ENCODE measurements at regions not wholly inside any gene's neighbourhood (a gene's known extent, or its start where the extent isn't known, plus 50 kb on each side); places are given as distances from the start of the nearest gene placed in this dataset.

- POLR2A ChIA-PET = no interaction called here
- no peak for TF ChIP-seq USF2 (CRISPR knock-in tag; IDR thresholded peaks at IDR 0.05)
- H3K9me3 Mint-ChIP-seq = no peaks in the 10 kb centered on the region
- no peak overlapping the region for H3K27ac Mint-ChIP-seq
- H3K27me3 Mint-ChIP-seq (ENCODE audit: low read depth) = no peaks in the 10 kb centered on the region; the same call in 1 of the 2 replicates
- CTCF ChIA-PET = interaction anchor here (0.7 to 2.0 kb wide), 4 partner anchors 21 to 50 kb away, joined by 3 to 11 read pairs (median 6); no protein-coding TSS in a partner anchor
- ATAC-seq (no peak), DNase-seq (ENCODE audit: low spot score) (no peak)
- H3K4me3 Mint-ChIP-seq = no peak overlapping the region
- H3K36me3 Mint-ChIP-seq = no peaks in the 10 kb centered on the region
- peaks cover 19% of the 10 kb centered on the region for H3K4me1 Mint-ChIP-seq
Observed at GRCh38 chr2:9749546-9750223, 93.6 kb upstream of the TAF1B start.

GRCh38 chr2:9750224-9751215 is 92.8 kb upstream of the TAF1B start:
- H3K4me1 Mint-ChIP-seq = peaks cover 16% of the 10 kb centered on the region
- no peak overlapping the region for H3K27ac Mint-ChIP-seq
- H3K4me3 Mint-ChIP-seq = no peak overlapping the region
- H3K9me3 Mint-ChIP-seq = no peaks in the 10 kb centered on the region
- no peaks in the 10 kb centered on the region; the same call in 1 of the 2 replicates for H3K27me3 Mint-ChIP-seq (ENCODE audit: low read depth)
- ChIA-PET POLR2A (no interaction called here), CTCF (interaction anchor here (0.8 to 2.0 kb wide), 5 partner anchors 18 to 195 kb away, joined by 3 to 11 read pairs (median 5); partner anchors contain the start of gene ADAM17)
- TF ChIP-seq ZNF219 (CRISPR knock-in tag; IDR thresholded peaks at IDR 0.05; ENCODE audit: borderline replicate concordance) (no peak), SOX15 (CRISPR knock-in tag; IDR thresholded peaks at IDR 0.05) (no peak), CDX4 (CRISPR knock-in tag; IDR thresholded peaks at IDR 0.05; ENCODE audit: borderline replicate concordance) (no peak), TCF7 (CRISPR knock-in tag; IDR thresholded peaks at IDR 0.05; ENCODE audit: low read depth) (no peak), NR2C2 (CRISPR knock-in tag; IDR thresholded peaks at IDR 0.05) (no peak), E2F4 (CRISPR knock-in tag; IDR thresholded peaks at IDR 0.05; ENCODE audit: borderline replicate concordance, low read depth) (no peak), GABPB1 (CRISPR knock-in tag; IDR thresholded peaks at IDR 0.05) (no peak), AFF4 (CRISPR knock-in tag; IDR thresholded peaks at IDR 0.05; ENCODE audit: borderline replicate concordance) (no peak)
- no peak for ATAC-seq
- no peak for DNase-seq (ENCODE audit: low spot score)
- H3K36me3 Mint-ChIP-seq = no peaks in the 10 kb centered on the region

- ATAC-seq (no peak), DNase-seq (ENCODE audit: low spot score) (no peak)
- Mint-ChIP-seq H3K4me1 (peaks cover 16% of the 10 kb centered on the region), H3K27ac (no peak overlapping the region), H3K36me3 (no peaks in the 10 kb centered on the region), H3K9me3 (no peaks in the 10 kb centered on the region), H3K4me3 (no peak overlapping the region), H3K27me3 (ENCODE audit: low read depth) (no peaks in the 10 kb centered on the region; the same call in 1 of the 2 replicates)
- CTCF ChIA-PET = interaction anchor here (1.5 to 2.0 kb wide), 2 partner anchors 19 to 196 kb away, joined by 3 to 11 read pairs; partner anchors contain the start of gene ADAM17
- POLR2A ChIA-PET = no interaction called here
- TF ChIP-seq ZMAT4 (CRISPR knock-in tag; IDR thresholded peaks at IDR 0.05) (no peak), EMX1 (CRISPR knock-in tag; IDR thresholded peaks at IDR 0.05) (no peak), JUN (CRISPR knock-in tag; IDR thresholded peaks at IDR 0.05) (no peak), PREB (CRISPR knock-in tag; IDR thresholded peaks at IDR 0.05; ENCODE audit: borderline replicate concordance) (no peak), FOXK1 (CRISPR knock-in tag; IDR thresholded peaks at IDR 0.05) (no peak), TCF7 (CRISPR knock-in tag; IDR thresholded peaks at IDR 0.05; ENCODE audit: low read depth) (no peak), SOX15 (CRISPR knock-in tag; IDR thresholded peaks at IDR 0.05) (no peak), ZNF671 (CRISPR knock-in tag; IDR thresholded peaks at IDR 0.05) (no peak), ZNF138 (CRISPR knock-in tag; conservative IDR thresholded peaks at IDR 0.05) (no peak), KAT7 (CRISPR knock-in tag; IDR thresholded peaks at IDR 0.05; ENCODE audit: borderline replicate concordance) (no peak)
Observed at GRCh38 chr2:9751831-9752230, 91.4 kb upstream of the TAF1B start.

Measured in WTC11 (cell line).